Stimulated activated CD8-positive, alpha-beta memory T cell treated with anti-CD3 and anti-CD28 coated beads, Interleukin-15, amount 100 ng/mL, for 24 hours (primary cell): ENCODE measurements at regions not wholly inside any gene's neighbourhood (a gene's known extent, or its start where the extent isn't known, plus 50 kb on each side); places are given as distances from the start of the nearest gene placed in this dataset.
"Not testable (repeated sequence)": the region's sequence is repeated elsewhere in the genome, so short reads cannot be mapped to it uniquely, and the experiment has no call there.

ENCODE experiments used
- DNase-seq: peaks from one replicate; pipeline ENCODE4 v3.0.0-alpha.2; 2020; ENCODE audit warnings: low read depth

GRCh38 chr13:21913010-21913409 is 242.1 kb downstream of the FGF9 start:
- DNase-seq, result no peak

- no peak for DNase-seq
These were observed 246.5 kb downstream of the FGF9 start for GRCh38 chr13:21917086-21918015.

- DNase-seq, result not testable (repeated sequence)
These were observed 249.9 kb downstream of the FGF9 start for GRCh38 chr13:21920802-21921201.

GRCh38 chr13:21924958-21925357 is 254.1 kb downstream of the FGF9 start:
- DNase-seq, result no peak

GRCh38 chr13:21925720-21926119 is 254.8 kb downstream of the FGF9 start:
- no peak for DNase-seq

- DNase-seq, result no peak
These were observed 258.5 kb downstream of the FGF9 start for GRCh38 chr13:21929400-21929799.

GRCh38 chr13:21930536-21930935 is 259.7 kb downstream of the FGF9 start:
- DNase-seq, result no peak

GRCh38 chr13:21932578-21932977 is 261.7 kb downstream of the FGF9 start:
- DNase-seq, result no peak

GRCh38 chr13:21932996-21933395 is 262.1 kb downstream of the FGF9 start:
- DNase-seq, result no peak

- no peak for DNase-seq
These were observed 263.4 kb downstream of the FGF9 start for GRCh38 chr13:21934284-21934683.

- DNase-seq, result no peak
These were observed 265.8 kb downstream of the FGF9 start for GRCh38 chr13:21936674-21937073.

GRCh38 chr13:21938168-21938567 is 267.3 kb downstream of the FGF9 start:
- DNase-seq, result no peak

GRCh38 chr13:21938636-21939035 is 267.8 kb downstream of the FGF9 start:
- DNase-seq, result no peak

GRCh38 chr13:21942061-21942460 is 271.2 kb downstream of the FGF9 start:
- DNase-seq, result no peak

- DNase-seq, result no peak
These were observed 273.7 kb downstream of the FGF9 start for GRCh38 chr13:21944610-21945009.

GRCh38 chr13:21945195-21945594 is 274.3 kb downstream of the FGF9 start:
- no peak for DNase-seq

- no peak for DNase-seq
These were observed 276.1 kb downstream of the FGF9 start for GRCh38 chr13:21946964-21947363.

- no peak for DNase-seq
These were observed 278.0 kb downstream of the FGF9 start for GRCh38 chr13:21948769-21949474.

GRCh38 chr13:21949818-21950429 is 279.1 kb downstream of the FGF9 start:
- no peak for DNase-seq

- DNase-seq, result no peak
These were observed 285.8 kb downstream of the FGF9 start for GRCh38 chr13:21956666-21957065.

GRCh38 chr13:21957833-21958232 is 287.0 kb downstream of the FGF9 start:
- no peak for DNase-seq

- no peak for DNase-seq
These were observed 289.2 kb downstream of the FGF9 start for GRCh38 chr13:21960108-21960507.

GRCh38 chr13:21964686-21965085 is 293.8 kb downstream of the FGF9 start:
- DNase-seq, result no peak
